Progenitor cell of endocrine pancreas (in vitro differentiated cells): ENCODE measurements at regions not wholly inside any gene's neighbourhood (a gene's known extent, or its start where the extent isn't known, plus 50 kb on each side); places are given as distances from the start of the nearest gene placed in this dataset.

ENCODE experiments used
- DNase-seq: peaks from one replicate; pipeline ENCODE4 v3.0.0; 2021; ENCODE audit warnings: low spot score; ENCODE audit not compliant: unreplicated experiment
- H3K27ac Mint-ChIP-seq: 2 replicates; pipeline ENCODE4 v1.8.0; 2021; ENCODE audit warnings: mild to moderate bottlenecking, moderate library complexity, mixed read lengths
- H3K27me3 Mint-ChIP-seq: 2 replicates; pipeline ENCODE4 v1.8.0; 2021; ENCODE audit warnings: mixed read lengths
- H3K36me3 Mint-ChIP-seq: 2 replicates; pipeline ENCODE4 v1.8.0; 2022; ENCODE audit warnings: mixed read lengths; ENCODE audit not compliant: insufficient read depth
- H3K4me1 Mint-ChIP-seq: 2 replicates; pipeline ENCODE4 v1.8.0; 2021; ENCODE audit warnings: low read depth, mixed read lengths
- H3K4me3 Mint-ChIP-seq: 2 replicates; pipeline ENCODE4 v1.8.0; 2021; ENCODE audit warnings: low read depth, mild to moderate bottlenecking, moderate library complexity, mixed read lengths
- H3K9me3 Mint-ChIP-seq: 2 replicates; pipeline ENCODE4 v1.8.0; 2021; ENCODE audit warnings: low read depth, mixed read lengths
- CTCF ChIP-seq: fragments of 200-600 bp; sonication (generic); IDR thresholded peaks from one replicate; pipeline ENCODE4 v1.5.0; 2021; ENCODE audit warnings: antibody characterized with exemption, mild to moderate bottlenecking; ENCODE audit not compliant: unreplicated experiment

- DNase-seq: no peak
- no peak overlapping the region for H3K4me3 Mint-ChIP-seq
- no peak for TF ChIP-seq CTCF
- no peak overlapping the region for H3K27ac Mint-ChIP-seq
- H3K36me3 Mint-ChIP-seq: no peaks in the 10 kb centered on the region
- H3K9me3 Mint-ChIP-seq: no peaks in the 10 kb centered on the region
- H3K27me3 Mint-ChIP-seq: peaks cover 43% of the 10 kb centered on the region
- H3K4me1 Mint-ChIP-seq: peaks cover 2% of the 10 kb centered on the region
Observed at GRCh38 chr5:4101189-4101588, 505.6 kb downstream of the IRX1 start.

- no peak for DNase-seq
- no peak for TF ChIP-seq CTCF
- Mint-ChIP-seq H3K27ac (no peak overlapping the region), H3K27me3 (peaks cover 41% of the 10 kb centered on the region), H3K9me3 (no peaks in the 10 kb centered on the region), H3K4me3 (no peak overlapping the region), H3K4me1 (peaks cover 3% of the 10 kb centered on the region), H3K36me3 (no peaks in the 10 kb centered on the region)
Observed at GRCh38 chr5:4104831-4105597, 509.4 kb downstream of the IRX1 start.

GRCh38 chr5:4108690-4109089 is 513.1 kb downstream of the IRX1 start:
- Mint-ChIP-seq H3K36me3 (no peaks in the 10 kb centered on the region), H3K4me1 (peaks cover 5% of the 10 kb centered on the region), H3K27me3 (peaks cover 32% of the 10 kb centered on the region), H3K9me3 (no peaks in the 10 kb centered on the region), H3K27ac (no peak overlapping the region), H3K4me3 (no peak overlapping the region)
- no peak for TF ChIP-seq CTCF
- no peak for DNase-seq

- no peak for TF ChIP-seq CTCF
Observed at GRCh38 chr5:4113426-4113825, 517.8 kb downstream of the IRX1 start.

GRCh38 chr5:4113905-4114304 is 518.3 kb downstream of the IRX1 start:
- H3K27ac Mint-ChIP-seq: no peak overlapping the region

More at GRCh38 chr5:4113426-4113825, 517.8 kb downstream of the IRX1 start:
- H3K27ac Mint-ChIP-seq: no peak overlapping the region
- H3K27me3 Mint-ChIP-seq: peaks cover 10% of the 10 kb centered on the region
- H3K36me3 Mint-ChIP-seq: no peaks in the 10 kb centered on the region
- peaks cover 5% of the 10 kb centered on the region for H3K4me1 Mint-ChIP-seq
- H3K9me3 Mint-ChIP-seq: no peaks in the 10 kb centered on the region
- DNase-seq: no peak
- H3K4me3 Mint-ChIP-seq: no peak overlapping the region

More at GRCh38 chr5:4113905-4114304, 518.3 kb downstream of the IRX1 start:
- peaks cover 5% of the 10 kb centered on the region for H3K4me1 Mint-ChIP-seq
- peaks cover 10% of the 10 kb centered on the region for H3K27me3 Mint-ChIP-seq
- no peak overlapping the region for H3K4me3 Mint-ChIP-seq
- DNase-seq: no peak
- no peak for TF ChIP-seq CTCF
- no peaks in the 10 kb centered on the region for H3K36me3 Mint-ChIP-seq
- H3K9me3 Mint-ChIP-seq: no peaks in the 10 kb centered on the region
